KMS-11 (cell line): ENCODE measurements at regions not wholly inside any gene's neighbourhood (a gene's known extent, or its start where the extent isn't known, plus 50 kb on each side); places are given as distances from the start of the nearest gene placed in this dataset.

Experiments
- H2AFZ ChIP-seq: fragments of 200-600 bp; sonication (generic); 2 replicates; pipeline ENCODE4 v1.6.1; 2016; ENCODE audit warnings: antibody characterized with exemption, mixed run types, low read depth
- H3K27ac ChIP-seq: fragments of 200-600 bp; sonication (generic); 2 replicates; pipeline ENCODE4 v1.6.1; 2016; ENCODE audit warnings: mild to moderate bottlenecking, mixed run types
- H3K27me3 ChIP-seq: fragments of 200-600 bp; sonication (generic); 2 replicates; pipeline ENCODE4 v1.6.1; 2017; ENCODE audit warnings: mild to moderate bottlenecking, low read depth, mixed run types, moderate library complexity; ENCODE audit not compliant: insufficient read depth
- H3K36me3 ChIP-seq: fragments of 200-600 bp; sonication (generic); 2 replicates; pipeline ENCODE4 v1.6.1; 2017; ENCODE audit warnings: mild to moderate bottlenecking, mixed run types; ENCODE audit not compliant: insufficient read depth
- H3K4me1 ChIP-seq: fragments of 200-600 bp; sonication (generic); 2 replicates; pipeline ENCODE4 v1.6.1; 2016; ENCODE audit warnings: mild to moderate bottlenecking, low read depth, mixed run types; ENCODE audit not compliant: poor library complexity, severe bottlenecking
- H3K4me2 ChIP-seq: fragments of 200-600 bp; sonication (generic); 2 replicates; pipeline ENCODE4 v1.7.0; 2016; ENCODE audit warnings: mild to moderate bottlenecking, mixed run types
- H3K4me3 ChIP-seq: fragments of 200-600 bp; sonication (generic); IDR thresholded peaks from 2 replicates; pipeline ENCODE4 v1.6.1; 2017; ENCODE audit warnings: low read depth, low read length, mixed read lengths; ENCODE audit not compliant: insufficient read depth
- H3K79me2 ChIP-seq: fragments of 200-600 bp; sonication (generic); 2 replicates; pipeline ENCODE4 v1.6.1; 2016; ENCODE audit warnings: low read depth, mixed run types; ENCODE audit not compliant: insufficient read depth
- H3K9ac ChIP-seq: fragments of 200-600 bp; sonication (generic); 2 replicates; pipeline ENCODE4 v1.6.1; 2016; ENCODE audit warnings: mild to moderate bottlenecking, mixed run types
- H4K20me1 ChIP-seq: fragments of 200-600 bp; sonication (generic); 2 replicates; pipeline ENCODE4 v1.6.1; 2016; ENCODE audit warnings: mild to moderate bottlenecking, mixed run types; ENCODE audit not compliant: insufficient read depth
- TF ChIP-seq, protein P1 (sequence below): fragments of 200-600 bp; sonication (generic); conservative IDR thresholded peaks from 2 replicates; pipeline ENCODE4 v1.6.1; 2017; ENCODE audit warnings: low read depth, mild to moderate bottlenecking, antibody characterized with exemption, low read length, moderate library complexity, mixed read lengths

DNA sequence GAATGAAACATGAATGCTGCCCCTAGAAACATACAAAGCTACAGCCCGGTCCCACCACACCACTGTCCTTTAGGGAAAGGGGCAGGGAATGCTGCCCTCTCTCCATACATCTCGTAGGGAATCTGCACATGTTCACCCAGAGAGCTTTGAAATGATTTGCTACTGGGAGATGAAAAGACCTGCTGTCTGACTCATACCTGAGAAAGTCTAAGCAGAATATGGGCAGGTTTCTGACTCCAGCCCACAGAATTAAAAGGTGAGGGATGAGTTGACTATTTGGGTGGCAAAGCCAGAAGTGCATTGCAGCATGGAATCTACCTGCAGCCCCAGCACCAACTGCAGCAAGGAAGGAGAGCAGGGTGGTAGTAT is 297.9 kb downstream of the TLE1 start:
- Histone ChIP-seq H3K36me3 (no peaks in the 10 kb centered on the region), H3K27ac (no peak overlapping the region), H3K4me2 (no peak overlapping the region), H3K4me1 (no peaks in the 10 kb centered on the region), H4K20me1 (no peaks in the 10 kb centered on the region), H3K9ac (no peak overlapping the region), H2AFZ (no peak overlapping the region), H3K79me2 (no peaks in the 10 kb centered on the region), H3K4me3 (no peak overlapping the region), H3K27me3 (no peaks in the 10 kb centered on the region)
- TF ChIP-seq, protein P1, sequence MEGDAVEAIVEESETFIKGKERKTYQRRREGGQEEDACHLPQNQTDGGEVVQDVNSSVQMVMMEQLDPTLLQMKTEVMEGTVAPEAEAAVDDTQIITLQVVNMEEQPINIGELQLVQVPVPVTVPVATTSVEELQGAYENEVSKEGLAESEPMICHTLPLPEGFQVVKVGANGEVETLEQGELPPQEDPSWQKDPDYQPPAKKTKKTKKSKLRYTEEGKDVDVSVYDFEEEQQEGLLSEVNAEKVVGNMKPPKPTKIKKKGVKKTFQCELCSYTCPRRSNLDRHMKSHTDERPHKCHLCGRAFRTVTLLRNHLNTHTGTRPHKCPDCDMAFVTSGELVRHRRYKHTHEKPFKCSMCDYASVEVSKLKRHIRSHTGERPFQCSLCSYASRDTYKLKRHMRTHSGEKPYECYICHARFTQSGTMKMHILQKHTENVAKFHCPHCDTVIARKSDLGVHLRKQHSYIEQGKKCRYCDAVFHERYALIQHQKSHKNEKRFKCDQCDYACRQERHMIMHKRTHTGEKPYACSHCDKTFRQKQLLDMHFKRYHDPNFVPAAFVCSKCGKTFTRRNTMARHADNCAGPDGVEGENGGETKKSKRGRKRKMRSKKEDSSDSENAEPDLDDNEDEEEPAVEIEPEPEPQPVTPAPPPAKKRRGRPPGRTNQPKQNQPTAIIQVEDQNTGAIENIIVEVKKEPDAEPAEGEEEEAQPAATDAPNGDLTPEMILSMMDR, result no peak

DNA sequence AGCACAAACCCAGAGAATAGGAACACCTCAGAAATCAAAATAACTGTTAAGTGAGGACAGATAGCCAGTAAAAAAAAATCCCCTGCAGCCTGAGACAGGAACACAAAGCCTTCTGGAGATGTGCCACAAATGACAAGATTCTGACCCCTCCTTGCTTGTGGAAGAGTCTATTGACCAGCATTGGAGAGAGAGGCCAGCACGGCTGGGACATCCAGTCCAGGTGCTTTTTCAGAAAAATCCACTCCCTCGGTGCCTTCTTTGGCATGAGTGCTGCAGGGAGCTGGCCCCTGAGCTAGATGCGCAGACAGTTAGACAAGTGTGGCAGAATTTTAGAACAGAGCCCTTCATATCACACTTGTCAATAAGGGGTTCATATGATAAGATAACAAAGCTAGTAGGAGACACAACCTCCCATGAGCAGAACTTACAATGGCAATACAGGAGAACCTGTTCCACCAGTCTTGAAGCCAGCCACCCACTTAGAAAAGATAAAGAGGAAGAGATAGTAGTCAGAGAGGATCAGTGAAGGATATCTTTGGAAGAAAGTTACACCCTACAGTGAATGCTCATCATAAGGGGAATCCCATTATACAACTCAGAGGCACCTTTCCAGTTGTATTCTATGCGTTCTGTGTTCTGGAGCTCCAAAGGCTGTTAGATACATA is 298.4 kb downstream of the TLE1 start:
- Histone ChIP-seq H3K27me3 (no peaks in the 10 kb centered on the region), H3K4me2 (no peak overlapping the region), H2AFZ (no peak overlapping the region), H3K9ac (no peak overlapping the region), H4K20me1 (no peaks in the 10 kb centered on the region), H3K36me3 (no peaks in the 10 kb centered on the region), H3K4me3 (no peak overlapping the region), H3K4me1 (no peaks in the 10 kb centered on the region), H3K79me2 (no peaks in the 10 kb centered on the region), H3K27ac (no peak overlapping the region)
- TF ChIP-seq, protein P1, result no peak

DNA sequence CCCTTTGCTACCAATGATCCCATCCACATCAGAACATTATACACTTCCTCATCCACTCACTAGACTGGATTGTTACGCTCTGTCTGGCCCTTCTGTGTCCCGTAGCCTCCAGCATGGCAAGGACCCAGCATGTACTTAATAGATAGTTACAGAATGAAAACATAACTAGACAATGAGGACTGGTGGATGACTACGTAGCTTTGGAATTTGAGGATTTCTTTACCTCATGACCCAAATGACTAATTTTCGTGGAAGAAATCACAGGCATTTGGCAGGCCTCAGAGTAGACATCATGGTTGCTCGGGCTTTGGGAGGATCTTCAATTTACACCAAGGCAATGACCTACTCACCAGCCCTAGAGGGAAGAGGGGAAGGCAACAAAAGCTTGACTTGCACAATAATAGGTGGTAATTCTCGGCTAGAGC is 299.8 kb downstream of the TLE1 start:
- H3K4me2 ChIP-seq, result no peak overlapping the region
- TF ChIP-seq, protein P1, result no peak

DNA sequence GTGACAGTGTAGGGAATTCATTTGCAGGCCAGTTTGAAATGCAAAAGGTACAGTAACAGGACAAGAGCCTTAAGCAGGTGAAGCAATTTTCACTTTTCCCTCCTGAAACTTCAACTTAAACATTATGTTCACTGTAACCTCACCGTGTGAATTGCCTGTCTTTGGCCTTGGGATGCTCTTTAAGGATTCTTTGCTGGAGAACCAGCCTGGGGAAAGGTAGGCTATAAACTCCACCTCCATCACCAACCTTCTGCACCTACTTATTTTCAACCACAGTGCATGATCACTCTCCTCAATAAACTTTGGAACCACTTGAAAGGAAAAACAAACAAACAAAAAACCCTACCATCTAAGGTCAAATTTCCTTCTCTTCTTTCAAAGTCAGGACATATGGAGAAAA is 300.5 kb downstream of the TLE1 start:
- Histone ChIP-seq H3K27me3 (no peaks in the 10 kb centered on the region), H4K20me1 (no peaks in the 10 kb centered on the region), H3K4me2 (no peak overlapping the region), H2AFZ (no peak overlapping the region), H3K9ac (no peak overlapping the region), H3K36me3 (no peaks in the 10 kb centered on the region), H3K4me3 (no peak overlapping the region), H3K4me1 (no peaks in the 10 kb centered on the region), H3K79me2 (no peaks in the 10 kb centered on the region), H3K27ac (no peak overlapping the region)
- TF ChIP-seq, protein P1, result no peak

More for the DNA sequence above, 299.8 kb downstream of the TLE1 start:
- Histone ChIP-seq H3K27ac (no peak overlapping the region), H2AFZ (no peak overlapping the region), H3K9ac (no peak overlapping the region), H3K4me1 (no peaks in the 10 kb centered on the region), H3K4me3 (no peak overlapping the region), H3K27me3 (no peaks in the 10 kb centered on the region), H3K79me2 (no peaks in the 10 kb centered on the region), H3K36me3 (no peaks in the 10 kb centered on the region), H4K20me1 (no peaks in the 10 kb centered on the region)
